Stimulated activated CD4-positive, alpha-beta T cell treated with anti-CD3 and anti-CD28 coated beads, TNF-alpha, amount 100 ng/mL, for 1 hour (primary cell): ENCODE measurements at regions not wholly inside any gene's neighbourhood (a gene's known extent, or its start where the extent isn't known, plus 50 kb on each side); places are given as distances from the start of the nearest gene placed in this dataset.
"Not testable (repeated sequence)": the region's sequence is repeated elsewhere in the genome, so short reads cannot be mapped to it uniquely, and the experiment has no call there.

Source experiments
- DNase-seq, 3 donors: peaks; one replicate each; pipeline ENCODE4 v3.0.0-alpha.2; 2020; ENCODE audit warnings: low read depth in 3 of 3, low spot score in 1 of 3

GRCh38 chr9:30800421-30800820, 1584.0 kb upstream of the ACO1 start:
- no peak for DNase-seq

- DNase-seq, result no peak
Measured at GRCh38 chr9:30812821-30813220, 1571.6 kb upstream of the ACO1 start.

GRCh38 chr9:30815585-30815984, 1568.9 kb upstream of the ACO1 start:
- no peak for DNase-seq

- no peak for DNase-seq
Measured at GRCh38 chr9:30845136-30845535, 1539.3 kb upstream of the ACO1 start.

GRCh38 chr9:30846651-30847050, 1537.8 kb upstream of the ACO1 start:
- no peak for DNase-seq

GRCh38 chr9:30851600-30851999, 1532.8 kb upstream of the ACO1 start:
- DNase-seq, result no peak

GRCh38 chr9:30900706-30901105, 1483.7 kb upstream of the ACO1 start:
- DNase-seq, result no peak

- no peak for DNase-seq
Measured at GRCh38 chr9:30913331-30913730, 1471.1 kb upstream of the ACO1 start.

- no peak for DNase-seq
Measured at GRCh38 chr9:30915451-30915850, 1469.0 kb upstream of the ACO1 start.

GRCh38 chr9:30925126-30925525, 1459.3 kb upstream of the ACO1 start:
- no peak for DNase-seq

- DNase-seq, result no peak
Measured at GRCh38 chr9:30925635-30926034, 1458.8 kb upstream of the ACO1 start.

GRCh38 chr9:30928045-30928444, 1456.4 kb upstream of the ACO1 start:
- DNase-seq, result no peak

- DNase-seq, result no peak
Measured at GRCh38 chr9:30932226-30932625, 1452.2 kb upstream of the ACO1 start.

- no peak for DNase-seq
Measured at GRCh38 chr9:30935730-30936129, 1448.7 kb upstream of the ACO1 start.

GRCh38 chr9:30937106-30937505, 1447.3 kb upstream of the ACO1 start:
- no peak for DNase-seq

GRCh38 chr9:30942852-30943251, 1441.6 kb upstream of the ACO1 start:
- not testable (repeated sequence) for DNase-seq

- DNase-seq, result no peak
Measured at GRCh38 chr9:30943446-30944224, 1440.8 kb upstream of the ACO1 start.

- DNase-seq, result no peak
Measured at GRCh38 chr9:30944225-30944569, 1440.2 kb upstream of the ACO1 start.

GRCh38 chr9:30944741-30945280, 1439.6 kb upstream of the ACO1 start:
- no peak for DNase-seq

- no peak for DNase-seq
Measured at GRCh38 chr9:30964332-30964731, 1420.1 kb upstream of the ACO1 start.

GRCh38 chr9:30967476-30967875, 1417.0 kb upstream of the ACO1 start:
- DNase-seq, result no peak

- no peak for DNase-seq
Measured at GRCh38 chr9:30970186-30970585, 1414.3 kb upstream of the ACO1 start.

- DNase-seq, result no peak
Measured at GRCh38 chr9:30970812-30971211, 1413.6 kb upstream of the ACO1 start.
